ENCODE measurements at regions not wholly inside any gene's neighbourhood (a gene's known extent, or its start where the extent isn't known, plus 50 kb on each side); places are given as distances from the start of the nearest gene placed in this dataset.

DNA sequence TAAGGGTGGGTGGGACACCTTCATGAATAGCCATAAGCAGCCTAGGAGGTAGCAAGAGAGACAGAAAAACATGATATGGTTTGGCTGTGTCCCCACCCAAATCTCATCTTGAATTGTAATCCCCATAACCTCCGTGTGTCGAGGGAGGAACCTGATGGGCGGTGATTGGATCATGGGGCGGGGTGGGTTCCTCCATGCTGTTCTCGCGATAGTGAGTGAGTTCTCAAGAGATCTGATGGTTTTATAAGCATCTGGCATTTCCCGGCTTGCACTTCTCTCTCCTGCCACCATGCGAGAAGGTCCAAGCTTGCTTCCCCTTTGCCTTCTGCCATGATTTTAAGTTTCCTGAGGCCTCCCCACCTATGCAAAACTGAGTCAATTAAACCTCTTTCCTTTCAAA lies 259.1 kb upstream of the ERCC4 start:
- TF ChIP-seq, protein P1, sequence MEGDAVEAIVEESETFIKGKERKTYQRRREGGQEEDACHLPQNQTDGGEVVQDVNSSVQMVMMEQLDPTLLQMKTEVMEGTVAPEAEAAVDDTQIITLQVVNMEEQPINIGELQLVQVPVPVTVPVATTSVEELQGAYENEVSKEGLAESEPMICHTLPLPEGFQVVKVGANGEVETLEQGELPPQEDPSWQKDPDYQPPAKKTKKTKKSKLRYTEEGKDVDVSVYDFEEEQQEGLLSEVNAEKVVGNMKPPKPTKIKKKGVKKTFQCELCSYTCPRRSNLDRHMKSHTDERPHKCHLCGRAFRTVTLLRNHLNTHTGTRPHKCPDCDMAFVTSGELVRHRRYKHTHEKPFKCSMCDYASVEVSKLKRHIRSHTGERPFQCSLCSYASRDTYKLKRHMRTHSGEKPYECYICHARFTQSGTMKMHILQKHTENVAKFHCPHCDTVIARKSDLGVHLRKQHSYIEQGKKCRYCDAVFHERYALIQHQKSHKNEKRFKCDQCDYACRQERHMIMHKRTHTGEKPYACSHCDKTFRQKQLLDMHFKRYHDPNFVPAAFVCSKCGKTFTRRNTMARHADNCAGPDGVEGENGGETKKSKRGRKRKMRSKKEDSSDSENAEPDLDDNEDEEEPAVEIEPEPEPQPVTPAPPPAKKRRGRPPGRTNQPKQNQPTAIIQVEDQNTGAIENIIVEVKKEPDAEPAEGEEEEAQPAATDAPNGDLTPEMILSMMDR (conservative IDR thresholded peaks at IDR 0.05 in 1 of 2, IDR thresholded peaks at IDR 0.05 in 1 of 2; ENCODE audit: extremely low read depth in 1 of 2, insufficient read depth in 1 of 2, low read depth in 1 of 2, low read length in 2 of 2) = no peak
- TF ChIP-seq EZH2 (IDR thresholded peaks at IDR 0.05; ENCODE audit: borderline replicate concordance, low read length) = no peak
